T-helper 1 cell (primary cell): ENCODE measurements at regions not wholly inside any gene's neighbourhood (a gene's known extent, or its start where the extent isn't known, plus 50 kb on each side); places are given as distances from the start of the nearest gene placed in this dataset.
A peak's percentile ranks its signal among the peaks of the same experiment; 100 is the strongest.

Experiments
- DNase-seq, 5 donors: peaks; one replicate each; pipeline ENCODE4 v3.0.0-alpha.2; 2012 to 2020

- DNase-seq: peak in 1 of 5 donors; percentile 14
Observed at GRCh38 chr16:72501739-72502593, 330.0 kb upstream of the PMFBP1 start.

- no peak for DNase-seq
Observed at GRCh38 chr16:72500545-72500944, 328.6 kb upstream of the PMFBP1 start.

- DNase-seq: no peak
Observed at GRCh38 chr16:72493716-72494415, 321.9 kb upstream of the PMFBP1 start.

- no peak for DNase-seq
Observed at GRCh38 chr16:72487283-72487682, 315.3 kb upstream of the PMFBP1 start.

GRCh38 chr16:72482695-72483094 lies 310.7 kb upstream of the PMFBP1 start:
- peak in 1 of 5 donors; percentile 19 for DNase-seq

- DNase-seq: no peak
Observed at GRCh38 chr16:72481419-72481818, 309.5 kb upstream of the PMFBP1 start.

GRCh38 chr16:72480911-72481310 lies 309.0 kb upstream of the PMFBP1 start:
- no peak for DNase-seq

- no peak for DNase-seq
Observed at GRCh38 chr16:72475688-72476087, 303.7 kb upstream of the PMFBP1 start.

GRCh38 chr16:72474501-72475123 lies 302.7 kb upstream of the PMFBP1 start:
- peak in 1 of 5 donors; percentile 23 for DNase-seq

- DNase-seq: no peak
Observed at GRCh38 chr16:72473631-72474030, 301.7 kb upstream of the PMFBP1 start.

- DNase-seq: no peak
Observed at GRCh38 chr16:72471317-72471924, 299.5 kb upstream of the PMFBP1 start.

GRCh38 chr16:72470541-72470940 lies 298.6 kb upstream of the PMFBP1 start:
- DNase-seq: no peak

GRCh38 chr16:72469932-72470331 lies 298.0 kb upstream of the PMFBP1 start:
- DNase-seq: no peak

- no peak for DNase-seq
Observed at GRCh38 chr16:72468582-72468981, 296.6 kb upstream of the PMFBP1 start.

- peak in 1 of 5 donors; percentile 5 for DNase-seq
Observed at GRCh38 chr16:72467157-72467759, 295.3 kb upstream of the PMFBP1 start.

GRCh38 chr16:72464597-72465368 lies 292.8 kb upstream of the PMFBP1 start:
- DNase-seq: no peak

- DNase-seq: no peak
Observed at GRCh38 chr16:72464052-72464451, 292.1 kb upstream of the PMFBP1 start.

- no peak for DNase-seq
Observed at GRCh38 chr16:72458035-72458434, 286.1 kb upstream of the PMFBP1 start.

- DNase-seq: no peak
Observed at GRCh38 chr16:72457243-72457940, 285.4 kb upstream of the PMFBP1 start.

GRCh38 chr16:72455743-72456659 lies 284.0 kb upstream of the PMFBP1 start:
- DNase-seq: no peak
